Muscle of leg (tissue), 3 donors: ENCODE measurements at regions not wholly inside any gene's neighbourhood (a gene's known extent, or its start where the extent isn't known, plus 50 kb on each side); places are given as distances from the start of the nearest gene placed in this dataset.
A peak's percentile ranks its signal among the peaks of the same experiment; 100 is the strongest.

Source experiments
- DNase-seq: peaks from one replicate; pipeline ENCODE4 v3.0.0; 2013
- H3K27ac ChIP-seq: one replicate; pipeline ENCODE4 v1.5.1; 2013; ENCODE audit warnings: mild to moderate bottlenecking, low read length, control low read depth
- H3K27me3 ChIP-seq: one replicate; pipeline ENCODE4 v1.6.1; 2013; ENCODE audit warnings: low read length; ENCODE audit not compliant: control insufficient read depth, insufficient read depth
- H3K36me3 ChIP-seq: one replicate; pipeline ENCODE4 v1.6.1; 2013; ENCODE audit warnings: low read length; ENCODE audit not compliant: control insufficient read depth, insufficient read depth
- H3K4me1 ChIP-seq: one replicate; pipeline ENCODE4 v1.6.1; 2013; ENCODE audit warnings: low read length; ENCODE audit not compliant: control insufficient read depth, insufficient read depth
- H3K4me3 ChIP-seq: one replicate; pipeline ENCODE4 v1.5.1; 2013; ENCODE audit warnings: low read length, control low read depth
- H3K9me3 ChIP-seq: replicated peaks from 2 replicates; pipeline ENCODE4 v1.6.1; 2013; ENCODE audit warnings: low read depth, low read length; ENCODE audit not compliant: control insufficient read depth
- WGBS: methylation state at CpG from one replicate; pipeline ENCODE4 v1.1.5; 2013; ENCODE audit warnings: missing lambda C conversion rate; ENCODE audit not compliant: insufficient coverage; 5-methylcytosine and 5-hydroxymethylcytosine counted together

GRCh38 chr3:87175732-87176131, 51.4 kb upstream of the CHMP2B start:
- DNase-seq: no peak
- Histone ChIP-seq H3K36me3 (no peaks in the 10 kb centered on the region), H3K9me3 (no peaks in the 10 kb centered on the region), H3K4me1 (no peaks in the 10 kb centered on the region), H3K27ac (no peak overlapping the region), H3K4me3 (no peak overlapping the region), H3K27me3 (no peaks in the 10 kb centered on the region)
- WGBS: no CpG with 5 or more reads among the region's 2 CpGs

GRCh38 chr3:87173776-87174175, 53.3 kb upstream of the CHMP2B start:
- no peak overlapping the region for H3K27ac ChIP-seq
- no peaks in the 10 kb centered on the region for H3K9me3 ChIP-seq
- no peaks in the 10 kb centered on the region for H3K27me3 ChIP-seq
- H3K4me1 ChIP-seq: no peaks in the 10 kb centered on the region
- H3K36me3 ChIP-seq: no peaks in the 10 kb centered on the region
- no peak for DNase-seq
- WGBS: 89% methylated on average over 1 of the region's 2 CpGs
- no peak overlapping the region for H3K4me3 ChIP-seq

- no peak for DNase-seq
Observed at GRCh38 chr3:87173071-87173470, 54.0 kb upstream of the CHMP2B start.

GRCh38 chr3:87167628-87168456, 59.3 kb upstream of the CHMP2B start:
- H3K27me3 ChIP-seq: no peaks in the 10 kb centered on the region
- no peaks in the 10 kb centered on the region for H3K9me3 ChIP-seq
- WGBS: 52% methylated on average over 9 of the region's 11 CpGs
- peak; percentile 74 for DNase-seq
- H3K27ac ChIP-seq: no peak overlapping the region
- H3K4me1 ChIP-seq: no peaks in the 10 kb centered on the region
- H3K36me3 ChIP-seq: no peaks in the 10 kb centered on the region
- H3K4me3 ChIP-seq: peak overlapping the region; percentile 12

More at GRCh38 chr3:87173071-87173470, 54.0 kb upstream of the CHMP2B start:
- Histone ChIP-seq H3K9me3 (no peaks in the 10 kb centered on the region), H3K4me3 (no peak overlapping the region), H3K4me1 (no peaks in the 10 kb centered on the region), H3K36me3 (no peaks in the 10 kb centered on the region), H3K27ac (no peak overlapping the region), H3K27me3 (no peaks in the 10 kb centered on the region)
- 72% methylated on average over 2 of the region's 3 CpGs for WGBS

GRCh38 chr3:87164245-87164644, 62.9 kb upstream of the CHMP2B start:
- Histone ChIP-seq H3K27me3 (no peaks in the 10 kb centered on the region), H3K27ac (no peak overlapping the region), H3K4me3 (no peak overlapping the region), H3K4me1 (no peaks in the 10 kb centered on the region), H3K9me3 (no peaks in the 10 kb centered on the region), H3K36me3 (no peaks in the 10 kb centered on the region)
- no peak for DNase-seq
- no CpG with 5 or more reads among the region's 3 CpGs for whole genome bisulfite sequencing

- DNase-seq: no peak
- H3K36me3 ChIP-seq: no peaks in the 10 kb centered on the region
- H3K4me1 ChIP-seq: no peaks in the 10 kb centered on the region
- no peak overlapping the region for H3K27ac ChIP-seq
- no peaks in the 10 kb centered on the region for H3K9me3 ChIP-seq
- H3K4me3 ChIP-seq: no peak overlapping the region
- H3K27me3 ChIP-seq: no peaks in the 10 kb centered on the region
- no CpG with 5 or more reads among the region's 3 CpGs for WGBS
Observed at GRCh38 chr3:87161851-87162250, 65.3 kb upstream of the CHMP2B start.

- Histone ChIP-seq H3K4me3 (no peak overlapping the region), H3K27ac (no peak overlapping the region), H3K9me3 (no peaks in the 10 kb centered on the region), H3K4me1 (no peaks in the 10 kb centered on the region), H3K27me3 (no peaks in the 10 kb centered on the region), H3K36me3 (no peaks in the 10 kb centered on the region)
- no peak for DNase-seq
- WGBS: no CpG with 5 or more reads among the region's 1 CpG
Observed at GRCh38 chr3:87161417-87161816, 65.7 kb upstream of the CHMP2B start.

GRCh38 chr3:87161013-87161412, 66.1 kb upstream of the CHMP2B start:
- H3K27me3 ChIP-seq: no peaks in the 10 kb centered on the region
- no peaks in the 10 kb centered on the region for H3K4me1 ChIP-seq
- H3K9me3 ChIP-seq: no peaks in the 10 kb centered on the region
- WGBS: 60% methylated on average over 1 of the region's 3 CpGs
- no peak for DNase-seq
- no peaks in the 10 kb centered on the region for H3K36me3 ChIP-seq
- no peak overlapping the region for H3K4me3 ChIP-seq
- no peak overlapping the region for H3K27ac ChIP-seq

GRCh38 chr3:87158823-87159222, 68.3 kb upstream of the CHMP2B start:
- H3K9me3 ChIP-seq: no peaks in the 10 kb centered on the region
- WGBS: no CpG with 5 or more reads among the region's 1 CpG
- H3K27me3 ChIP-seq: no peaks in the 10 kb centered on the region
- no peak overlapping the region for H3K4me3 ChIP-seq
- H3K4me1 ChIP-seq: no peaks in the 10 kb centered on the region
- DNase-seq: no peak
- no peaks in the 10 kb centered on the region for H3K36me3 ChIP-seq
- no peak overlapping the region for H3K27ac ChIP-seq

GRCh38 chr3:87148020-87148419, 79.1 kb upstream of the CHMP2B start:
- H3K36me3 ChIP-seq: no peaks in the 10 kb centered on the region
- no peaks in the 10 kb centered on the region for H3K9me3 ChIP-seq
- no peaks in the 10 kb centered on the region for H3K27me3 ChIP-seq
- no peak overlapping the region for H3K27ac ChIP-seq
- H3K4me1 ChIP-seq: no peaks in the 10 kb centered on the region
- WGBS: 100% methylated on average over 1 of the region's 3 CpGs
- no peak overlapping the region for H3K4me3 ChIP-seq
- no peak for DNase-seq

- no peaks in the 10 kb centered on the region for H3K27me3 ChIP-seq
- no peak for DNase-seq
- no peaks in the 10 kb centered on the region for H3K9me3 ChIP-seq
- H3K4me3 ChIP-seq: no peak overlapping the region
- no peaks in the 10 kb centered on the region for H3K36me3 ChIP-seq
- no peaks in the 10 kb centered on the region for H3K4me1 ChIP-seq
- WGBS: 91% methylated on average over 7 of the region's 8 CpGs
- no peak overlapping the region for H3K27ac ChIP-seq
Observed at GRCh38 chr3:87147562-87147961, 79.5 kb upstream of the CHMP2B start.
